Transverse colon (tissue), 4 donors: ENCODE measurements at regions not wholly inside any gene's neighbourhood (a gene's known extent, or its start where the extent isn't known, plus 50 kb on each side); places are given as distances from the start of the nearest gene placed in this dataset.

Experiments
- DNase-seq: peaks from one replicate; pipeline ENCODE4 v3.0.0-alpha.2; 2019
- H3K27ac ChIP-seq, 4 donors: fragments of 200-600 bp; sonication (generic); 2 replicates each; pipeline ENCODE4 v1.5.1; 2016 to 2018; ENCODE audit warnings: inconsistent platforms in 4 of 4
- H3K27me3 ChIP-seq: fragments of 200-600 bp; sonication (generic); 2 replicates; pipeline ENCODE4 v1.5.1; 2017; ENCODE audit warnings: inconsistent platforms
- H3K36me3 ChIP-seq, 4 donors: fragments of 200-600 bp; sonication (generic); 2 replicates each; pipeline ENCODE4 v1.5.1; 2017 to 2019; ENCODE audit warnings: inconsistent platforms in 4 of 4
- H3K4me1 ChIP-seq, 4 donors: fragments of 200-600 bp; sonication (generic); 2 replicates each; pipeline ENCODE4 v1.5.1; 2017 to 2020; ENCODE audit warnings: inconsistent platforms in 4 of 4
- H3K4me3 ChIP-seq, 4 donors: fragments of 200-600 bp; sonication (generic); 1 replicate in 1 of 4; 2 replicates in 3 of 4; pipeline versions ENCODE4 v1.5.1 to v1.6.1; 2017 to 2019; ENCODE audit warnings: inconsistent platforms in 4 of 4
- H3K9me3 ChIP-seq, 2 donors: fragments of 200-600 bp; sonication (generic); 2 replicates each; pipeline ENCODE4 v1.5.1; 2017 to 2019; ENCODE audit warnings: inconsistent platforms in 2 of 2
- EP300 ChIP-seq: sonication (generic); formaldehyde crosslinking; IDR thresholded peaks from one replicate; pipeline ENCODE4 v1.6.1; 2017; ENCODE audit warnings: antibody characterized with exemption, low read depth
- POLR2A ChIP-seq: fragments of 450-650 bp; IDR thresholded peaks from one replicate; pipeline ENCODE4 v1.6.1; 2016; ENCODE audit warnings: antibody characterized with exemption, mild to moderate bottlenecking, moderate library complexity
- POLR2AphosphoS5 ChIP-seq, 3 donors: sonication (generic); formaldehyde crosslinking; IDR thresholded peaks; one replicate each; pipeline ENCODE4 v1.6.1; 2016; ENCODE audit warnings: antibody characterized with exemption in 3 of 3
- WGBS, 2 donors: methylation state at CpG; one replicate each; pipeline ENCODE4 v1.1.5; 2018; ENCODE audit warnings: low coverage in 1 of 2; 5-methylcytosine and 5-hydroxymethylcytosine counted together
- in situ Hi-C, 4 donors: fragments of 200-750 bp; cut with MboI; loops; one replicate each; pipeline versions ENCODE4 v1.15.0 to v1.15.1; 2017; ENCODE audit warnings: low sequenced_read_pairs in 3 of 4, low pct_ligation_motif_present in 1 of 4, low pct_unique_long_range_greater_than_20kb in 1 of 4
- intact Hi-C: fragments of 100-400 bp; cut with DNase I; formaldehyde crosslinking; loops from one replicate; pipeline ENCODE4 v1.15.1; 2023; ENCODE audit warnings: low total_unique reads
- TF ChIP-seq, protein P1 (sequence below), 5 experiments: fragments of 200-600 bp in 3 of 5; fragments of 450-650 bp in 2 of 5; sonication (generic) in 3 of 5; IDR thresholded peaks; 1 replicate in 2 of 5; 2 replicates in 3 of 5; pipeline ENCODE4 v1.5.1; 2016 to 2017; ENCODE audit warnings: antibody characterized with exemption in 5 of 5, inconsistent platforms in 3 of 5, mild to moderate bottlenecking in 2 of 5, moderate library complexity in 1 of 5

DNA sequence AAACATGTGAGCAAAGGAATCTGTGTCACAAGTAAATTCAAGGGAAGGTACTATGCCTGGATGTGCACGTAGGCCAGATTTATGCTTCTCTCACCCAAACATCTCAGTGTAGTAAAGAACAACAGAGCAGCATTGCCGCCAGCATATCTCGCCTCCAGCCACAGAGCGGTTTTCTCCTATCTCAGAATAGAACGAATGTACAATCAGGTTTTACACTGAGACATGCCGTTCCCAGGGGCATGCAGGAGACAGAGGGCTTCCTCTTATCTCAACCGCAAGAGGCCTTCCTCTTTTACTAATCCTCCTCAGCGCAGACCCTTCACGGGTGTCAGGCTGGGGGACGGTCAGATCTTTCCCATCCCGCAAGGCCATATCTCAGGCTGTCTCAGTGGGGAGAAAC, 175.3 kb downstream of the RPIA start:
- no peaks in the 10 kb centered on the region for H3K36me3 ChIP-seq
- no peak overlapping the region for H3K27ac ChIP-seq
- no peak for TF ChIP-seq POLR2AphosphoS5 (IDR thresholded peaks at IDR 0.05)
- TF ChIP-seq POLR2A, result no peak
- no peak for TF ChIP-seq EP300
- TF ChIP-seq, protein P1, sequence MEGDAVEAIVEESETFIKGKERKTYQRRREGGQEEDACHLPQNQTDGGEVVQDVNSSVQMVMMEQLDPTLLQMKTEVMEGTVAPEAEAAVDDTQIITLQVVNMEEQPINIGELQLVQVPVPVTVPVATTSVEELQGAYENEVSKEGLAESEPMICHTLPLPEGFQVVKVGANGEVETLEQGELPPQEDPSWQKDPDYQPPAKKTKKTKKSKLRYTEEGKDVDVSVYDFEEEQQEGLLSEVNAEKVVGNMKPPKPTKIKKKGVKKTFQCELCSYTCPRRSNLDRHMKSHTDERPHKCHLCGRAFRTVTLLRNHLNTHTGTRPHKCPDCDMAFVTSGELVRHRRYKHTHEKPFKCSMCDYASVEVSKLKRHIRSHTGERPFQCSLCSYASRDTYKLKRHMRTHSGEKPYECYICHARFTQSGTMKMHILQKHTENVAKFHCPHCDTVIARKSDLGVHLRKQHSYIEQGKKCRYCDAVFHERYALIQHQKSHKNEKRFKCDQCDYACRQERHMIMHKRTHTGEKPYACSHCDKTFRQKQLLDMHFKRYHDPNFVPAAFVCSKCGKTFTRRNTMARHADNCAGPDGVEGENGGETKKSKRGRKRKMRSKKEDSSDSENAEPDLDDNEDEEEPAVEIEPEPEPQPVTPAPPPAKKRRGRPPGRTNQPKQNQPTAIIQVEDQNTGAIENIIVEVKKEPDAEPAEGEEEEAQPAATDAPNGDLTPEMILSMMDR (IDR thresholded peaks at IDR 0.05), result no peak
- in situ Hi-C loops (no loop called here), intact Hi-C loops (no loop called here)
- H3K4me3 ChIP-seq, result no peak overlapping the region
- H3K4me1 ChIP-seq, result no peaks in the 10 kb centered on the region
- 72% methylated on average over 11 of the region's 11 CpGs; no CpG with 5 or more reads in 1 of the 2 donors for WGBS, 2 donors
- no peaks in the 10 kb centered on the region for H3K9me3 ChIP-seq
- peaks cover under 1% of the 10 kb centered on the region for H3K27me3 ChIP-seq
- DNase-seq, result no peak

DNA sequence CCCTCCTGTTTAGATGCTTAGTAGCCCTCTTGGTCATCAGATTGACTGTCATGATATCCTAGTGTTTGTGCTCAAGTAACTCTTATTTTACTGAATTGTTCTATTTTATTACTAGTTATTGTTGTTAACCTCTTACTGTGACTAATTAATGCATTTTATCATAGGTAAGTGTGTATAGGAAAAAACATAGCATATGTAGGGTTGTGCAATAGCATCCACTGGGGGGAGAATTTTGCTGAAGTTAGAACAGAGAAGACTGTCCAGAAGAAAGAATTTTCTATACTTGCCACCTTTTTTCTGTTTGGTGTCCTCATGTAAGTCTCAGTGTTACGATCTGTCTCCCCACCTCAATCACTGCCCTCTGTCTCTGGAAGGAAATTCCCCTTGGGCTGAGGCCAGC, 177.4 kb downstream of the RPIA start:
- Histone ChIP-seq H3K4me3 (no peak overlapping the region), H3K36me3 (no peaks in the 10 kb centered on the region), H3K4me1 (peaks cover 0 to under 1% (median 0%) of the 10 kb centered on the region in 4 donors), H3K9me3 (no peaks in the 10 kb centered on the region), H3K27ac (no peak overlapping the region), H3K27me3 (peaks cover 12% of the 10 kb centered on the region)
- in situ Hi-C loops (no loop called here), intact Hi-C loops (no loop called here)
- DNase-seq, result no peak
- TF ChIP-seq POLR2A (no peak), EP300 (no peak), POLR2AphosphoS5 (IDR thresholded peaks at IDR 0.05) (no peak)
- TF ChIP-seq, protein P1 (IDR thresholded peaks at IDR 0.05), result no peak
- WGBS, 2 donors, result 75 to 93% methylated on average over 1 of the region's 1 CpG

DNA sequence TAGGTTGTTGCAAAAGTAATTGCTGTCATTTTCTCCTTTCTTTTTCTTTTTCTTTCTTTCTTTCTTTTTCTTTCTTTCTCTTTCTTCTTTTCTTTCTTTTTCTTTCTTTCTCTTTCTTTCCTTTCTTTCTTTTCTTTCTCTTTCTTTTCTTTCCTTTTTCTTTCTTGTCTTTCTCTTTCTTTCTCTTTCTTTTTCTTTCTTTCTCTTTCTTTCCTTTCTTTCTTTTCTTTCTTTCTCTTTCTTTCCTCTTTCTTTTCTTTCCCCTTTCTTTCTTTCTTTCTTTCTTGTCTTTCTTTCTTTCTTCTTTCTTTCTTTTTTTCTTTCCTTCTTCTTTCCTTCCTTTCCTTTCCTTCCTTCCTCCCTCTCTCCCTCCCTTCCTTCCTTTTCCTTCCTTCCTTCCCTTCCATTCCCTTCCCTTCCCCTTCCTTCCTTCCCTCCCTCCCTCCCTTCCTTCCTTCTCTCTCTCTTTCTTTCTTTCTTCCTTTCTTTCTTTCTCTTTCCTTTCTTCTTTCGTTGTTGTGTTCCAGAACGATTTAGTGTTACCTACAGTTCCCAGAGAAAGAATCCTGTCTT, 178.9 kb downstream of the RPIA start:
- Histone ChIP-seq H3K27ac (no peak overlapping the region), H3K4me1 (peaks cover 0 to 3% (median 0%) of the 10 kb centered on the region in 4 donors), H3K4me3 (no peak overlapping the region), H3K27me3 (peaks cover 12% of the 10 kb centered on the region), H3K9me3 (no peaks in the 10 kb centered on the region), H3K36me3 (no peaks in the 10 kb centered on the region)
- intact Hi-C loops, result no loop called here
- 51 to 60% methylated on average over 1 to 2 of the region's 2 CpGs for WGBS, 2 donors
- no peak for DNase-seq
- TF ChIP-seq, protein P1 (IDR thresholded peaks at IDR 0.05), result no peak
- TF ChIP-seq POLR2AphosphoS5 (IDR thresholded peaks at IDR 0.05) (no peak), EP300 (no peak), POLR2A (no peak)
- in situ Hi-C loops, result no loop called here

DNA sequence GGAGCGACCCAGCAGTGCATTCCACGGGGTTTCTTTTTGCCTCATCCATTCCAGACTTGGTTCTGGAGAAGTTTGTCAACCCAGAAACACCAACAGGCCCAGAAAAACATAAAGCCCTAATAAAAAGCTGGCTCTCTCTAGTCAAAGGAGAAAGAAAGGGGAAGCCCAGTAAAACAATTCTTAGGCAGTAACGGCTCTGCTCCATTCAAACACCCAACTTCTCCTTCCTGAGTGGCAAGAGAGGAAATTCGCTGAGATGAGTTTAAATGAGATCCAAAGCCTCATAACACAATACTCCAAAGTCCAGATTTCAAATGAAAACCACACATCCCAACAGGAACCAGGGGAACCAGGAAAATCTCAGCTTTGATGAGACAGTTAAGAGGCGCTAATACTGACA, 179.9 kb downstream of the RPIA start:
- peaks cover 0 to 3% (median 0%) of the 10 kb centered on the region in 4 donors for H3K4me1 ChIP-seq
- in situ Hi-C loops, result no loop called here
- WGBS, 2 donors, result 48 to 56% methylated on average over 5 of the region's 5 CpGs
- H3K27me3 ChIP-seq, result peaks cover 12% of the 10 kb centered on the region
- no peaks in the 10 kb centered on the region for H3K9me3 ChIP-seq
- H3K4me3 ChIP-seq, result no peak overlapping the region
- H3K27ac ChIP-seq, result no peak overlapping the region
- intact Hi-C loops, result no loop called here
- H3K36me3 ChIP-seq, result no peaks in the 10 kb centered on the region
- DNase-seq, result no peak
- TF ChIP-seq, protein P1 (IDR thresholded peaks at IDR 0.05), result no peak
- TF ChIP-seq POLR2AphosphoS5 (IDR thresholded peaks at IDR 0.05), result no peak
- no peak for TF ChIP-seq EP300
- no peak for TF ChIP-seq POLR2A
